ENCODE measurements at regions not wholly inside any gene's neighbourhood (a gene's known extent, or its start where the extent isn't known, plus 50 kb on each side); places are given as distances from the start of the nearest gene placed in this dataset.

DNA sequence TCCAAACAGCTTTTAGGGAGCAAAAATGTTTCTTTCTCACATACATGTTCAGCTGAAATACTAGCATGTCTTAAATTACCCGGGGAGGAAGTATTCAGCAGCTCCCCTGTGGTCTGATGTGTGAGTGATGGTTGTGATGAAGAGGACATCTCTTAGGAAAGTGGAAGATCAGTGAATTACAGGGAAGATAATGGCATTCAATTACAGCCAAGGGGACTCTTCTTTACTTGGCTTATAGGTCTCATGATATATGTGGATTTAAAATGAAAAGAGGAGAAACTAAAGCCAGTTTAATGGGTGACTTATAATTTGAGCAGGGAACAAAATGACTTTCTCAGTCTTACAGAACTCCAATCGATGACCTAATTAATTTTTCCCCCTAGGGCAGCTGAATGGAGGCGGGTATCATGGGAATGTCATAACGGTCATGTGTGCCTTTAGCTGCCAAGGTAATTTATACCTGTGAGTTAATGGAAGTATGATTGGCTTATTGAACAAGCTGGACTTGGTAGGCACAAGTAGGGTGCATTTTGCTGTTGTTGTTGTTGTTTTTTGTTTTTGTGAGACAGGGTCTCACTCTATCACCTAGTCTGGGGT is 198.8 kb downstream of the HIPK3 start:
- H3K23me2 ChIP-seq (ENCODE audit: insufficient read length, low read depth, low read length, poor library complexity, severe bottlenecking) = no peaks in the 10 kb centered on the region
- H3K27ac ChIP-seq (ENCODE audit: insufficient read length, low read depth, low read length) = no peak overlapping the region
- H3K23ac ChIP-seq (ENCODE audit: insufficient read length, low read depth, low read length) = no peak overlapping the region
- H4K91ac ChIP-seq (ENCODE audit: insufficient read length, low read depth, low read length) = no peak overlapping the region
- no peak overlapping the region for H3K14ac ChIP-seq (ENCODE audit: insufficient read depth, low read length)
- no peaks in the 10 kb centered on the region for H3K27me3 ChIP-seq (ENCODE audit: insufficient read depth, low read length)
- H3T11ph ChIP-seq (ENCODE audit: low read length) = no peak overlapping the region
- no peak overlapping the region for H3K4me2 ChIP-seq (ENCODE audit: insufficient read depth, insufficient read length, low read length)
- no peaks in the 10 kb centered on the region; the same call in 1 of the 2 replicates for H3K27me3 Mint-ChIP-seq (ENCODE audit: low read depth)
- H4K8ac ChIP-seq (replicated peaks; ENCODE audit: insufficient read length, low read depth, low read length) = no peak overlapping the region
- no peaks in the 10 kb centered on the region for H3K4me1 ChIP-seq (ENCODE audit: insufficient read depth, low read length)
- no peaks in the 10 kb centered on the region for H3K4me1 Mint-ChIP-seq
- H2BK120ac ChIP-seq (ENCODE audit: low read depth, low read length, poor library complexity, severe bottlenecking) = no peak overlapping the region
- H3K9me3 ChIP-seq (ENCODE audit: control insufficient read depth, low read depth, low read length) = no peaks in the 10 kb centered on the region
- H4K5ac ChIP-seq (ENCODE audit: insufficient read length, low read depth, low read length) = no peak overlapping the region
- no peak overlapping the region for H2BK5ac ChIP-seq (ENCODE audit: insufficient read length, low read length)
- no peaks in the 10 kb centered on the region for H4K20me1 ChIP-seq (ENCODE audit: control insufficient read depth, insufficient read depth, insufficient read length)
- no peak overlapping the region for H2BK12ac ChIP-seq (ENCODE audit: insufficient read length, low read depth, low read length)
- H3K27ac Mint-ChIP-seq = no peak overlapping the region
- no peak overlapping the region for H3K56ac ChIP-seq (ENCODE audit: insufficient read length, low read depth, low read length)
- H3K9ac ChIP-seq (ENCODE audit: extremely low read depth, insufficient read length, low read length) = no peak overlapping the region
- no peak overlapping the region for H2BK15ac ChIP-seq (ENCODE audit: low read depth, low read length)
- H3K4me3 Mint-ChIP-seq = no peak overlapping the region
- no peak overlapping the region for H2AFZ ChIP-seq (ENCODE audit: low read length)
- no peak for DNase-seq
- no peaks in the 10 kb centered on the region for H3K9me3 Mint-ChIP-seq
- WGBS (ENCODE audit: extremely low coverage, insufficient read length, low lambda C conversion rate) = no CpG with 5 or more reads among the region's 4 CpGs
- no peak overlapping the region for H2BK20ac ChIP-seq (ENCODE audit: low read depth, low read length, poor library complexity, severe bottlenecking)
- H3K4ac ChIP-seq (ENCODE audit: low read depth, low read length) = no peak overlapping the region
- H3K79me2 ChIP-seq (ENCODE audit: insufficient read depth, low read length) = no peaks in the 10 kb centered on the region
- TF ChIP-seq, protein P1, sequence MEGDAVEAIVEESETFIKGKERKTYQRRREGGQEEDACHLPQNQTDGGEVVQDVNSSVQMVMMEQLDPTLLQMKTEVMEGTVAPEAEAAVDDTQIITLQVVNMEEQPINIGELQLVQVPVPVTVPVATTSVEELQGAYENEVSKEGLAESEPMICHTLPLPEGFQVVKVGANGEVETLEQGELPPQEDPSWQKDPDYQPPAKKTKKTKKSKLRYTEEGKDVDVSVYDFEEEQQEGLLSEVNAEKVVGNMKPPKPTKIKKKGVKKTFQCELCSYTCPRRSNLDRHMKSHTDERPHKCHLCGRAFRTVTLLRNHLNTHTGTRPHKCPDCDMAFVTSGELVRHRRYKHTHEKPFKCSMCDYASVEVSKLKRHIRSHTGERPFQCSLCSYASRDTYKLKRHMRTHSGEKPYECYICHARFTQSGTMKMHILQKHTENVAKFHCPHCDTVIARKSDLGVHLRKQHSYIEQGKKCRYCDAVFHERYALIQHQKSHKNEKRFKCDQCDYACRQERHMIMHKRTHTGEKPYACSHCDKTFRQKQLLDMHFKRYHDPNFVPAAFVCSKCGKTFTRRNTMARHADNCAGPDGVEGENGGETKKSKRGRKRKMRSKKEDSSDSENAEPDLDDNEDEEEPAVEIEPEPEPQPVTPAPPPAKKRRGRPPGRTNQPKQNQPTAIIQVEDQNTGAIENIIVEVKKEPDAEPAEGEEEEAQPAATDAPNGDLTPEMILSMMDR (conservative IDR thresholded peaks at IDR 0.05) = no peak
- no peak overlapping the region for H3K18ac ChIP-seq (ENCODE audit: insufficient read length, low read depth, low read length)
- H2AK5ac ChIP-seq (ENCODE audit: insufficient read length, low read length) = no peak overlapping the region
- no peaks in the 10 kb centered on the region for H3K36me3 Mint-ChIP-seq (ENCODE audit: insufficient read depth in 1 of 3, low read depth in 3 of 3)
- no peaks in the 10 kb centered on the region for H3K79me1 ChIP-seq (ENCODE audit: insufficient read depth, low read depth, low read length, poor library complexity, severe bottlenecking)
